ENCODE measurements at regions not wholly inside any gene's neighbourhood (a gene's known extent, or its start where the extent isn't known, plus 50 kb on each side); places are given as distances from the start of the nearest gene placed in this dataset.

GRCh38 chr2:8461341-8461740, 220.5 kb upstream of the ID2 start:
- BruUV-seq (replicated peaks), result no TSS peak
- Histone ChIP-seq H3K9me3 (ENCODE audit: control insufficient read depth in 1 of 2, insufficient read depth in 1 of 2, low read depth in 1 of 2, low read length in 2 of 2) (no peaks in the 10 kb centered on the region), H3K27me3 (ENCODE audit: insufficient read depth, low read length) (no peaks in the 10 kb centered on the region), H3K9ac (ENCODE audit: low read length) (no peak overlapping the region), H2AFZ (ENCODE audit: low read depth, low read length, poor library complexity, severe bottlenecking) (no peak overlapping the region), H3K79me2 (ENCODE audit: insufficient read depth, low read length) (no peaks in the 10 kb centered on the region), H3K4me3 (replicated peaks in 1 of 2; ENCODE audit: low read depth in 1 of 2, low read length in 2 of 2) (no peak overlapping the region), H4K20me1 (ENCODE audit: insufficient read depth) (no peaks in the 10 kb centered on the region), H3K4me1 (ENCODE audit: control insufficient read depth in 1 of 2, insufficient read depth in 2 of 2, low read length in 2 of 2) (no peaks in the 10 kb centered on the region), H3K27ac (ENCODE audit: low read depth, low read length) (no peak overlapping the region), H3K36me3 (ENCODE audit: control insufficient read depth in 1 of 2, insufficient read depth in 2 of 2, low read length in 2 of 2) (no peaks in the 10 kb centered on the region), H3K9me2 (ENCODE audit: insufficient read depth) (no peaks in the 10 kb centered on the region), H3K4me2 (ENCODE audit: low read length) (no peak overlapping the region)
- RAD21 ChIA-PET (ENCODE audit: low non-redundant PET in 1 of 2, low total read pairs in 2 of 2, uncharacterized antibody in 2 of 2, unreplicated experiment in 2 of 2), result no interaction called here
- TF ChIP-seq FOSL1 (IDR thresholded peaks at IDR 0.05; ENCODE audit: low read depth), result no peak
- TF ChIP-seq JUND (IDR thresholded peaks at IDR 0.05), result no peak
- no peak for TF ChIP-seq EZH2phosphoT487 (IDR thresholded peaks at IDR 0.05; ENCODE audit: borderline replicate concordance)
- TF ChIP-seq CTCF (IDR thresholded peaks at IDR 0.05 in 2 of 3, conservative IDR thresholded peaks at IDR 0.05 in 1 of 3; ENCODE audit: borderline replicate concordance in 1 of 3, insufficient read depth in 1 of 3, low read depth in 2 of 3, low read length in 2 of 3), result no peak
- no peak for TF ChIP-seq EZH2 (IDR thresholded peaks at IDR 0.05)
- no peak for TF ChIP-seq POLR2AphosphoS5 (IDR thresholded peaks at IDR 0.05; ENCODE audit: low read depth, low read length)
- TF ChIP-seq REST (IDR thresholded peaks at IDR 0.05; ENCODE audit: low read depth), result no peak
- intact Hi-C loops (cut with micrococcal nuclease), result no loop called here
- DNase-seq (ENCODE audit: low read depth, low spot score) (no peak), ATAC-seq (no peak)
- CTCF ChIA-PET, result no interaction called here
- POLR2A ChIA-PET, result no interaction called here
